DND-41 (cell line): ENCODE measurements at regions not wholly inside any gene's neighbourhood (a gene's known extent, or its start where the extent isn't known, plus 50 kb on each side); places are given as distances from the start of the nearest gene placed in this dataset.

Experiments used
- ATAC-seq: fragments of 200-7000 bp; cut with Tn5 transposase; 3 replicates; pipeline ENCODE4 v1.9.1; 2021; ENCODE audit warnings: low read depth; ENCODE audit not compliant: insufficient read depth
- DNase-seq: peaks from one replicate; pipeline ENCODE4 v3.0.0-alpha.2; 2020
- H2AFZ ChIP-seq: 2 replicates; pipeline ENCODE4 v1.6.0; 2012; ENCODE audit warnings: low read depth, low read length
- H3K27ac ChIP-seq: 2 replicates; pipeline ENCODE4 v1.5.1; 2012; ENCODE audit warnings: low read length, inconsistent platforms
- H3K27me3 ChIP-seq: fragments of 200-600 bp; sonication (generic); 2 replicates; pipeline ENCODE4 v1.6.0; 2012; ENCODE audit warnings: low read length, mild to moderate bottlenecking, inconsistent platforms; ENCODE audit not compliant: insufficient read depth, poor library complexity
- H3K36me3 ChIP-seq: 2 replicates; pipeline ENCODE4 v1.5.1; 2012; ENCODE audit warnings: low read length, inconsistent platforms; ENCODE audit not compliant: insufficient read depth
- H3K4me1 ChIP-seq: 2 replicates; pipeline ENCODE4 v1.5.1; 2012; ENCODE audit warnings: mild to moderate bottlenecking, low read length; ENCODE audit not compliant: insufficient read depth
- H3K4me2 ChIP-seq: 2 replicates; pipeline ENCODE4 v1.6.0; 2012; ENCODE audit warnings: mild to moderate bottlenecking, moderate library complexity, low read length, inconsistent platforms; ENCODE audit not compliant: insufficient read depth
- H3K4me3 ChIP-seq, 2 experiments: fragments of 200-600 bp in 1 of 2; shearing (Covaris generic) in 1 of 2; 2 replicates each; pipeline ENCODE4 v1.5.1; 2012 to 2016; ENCODE audit warnings: inconsistent platforms in 2 of 2, low read length in 2 of 2, mild to moderate bottlenecking in 2 of 2, low read depth in 1 of 2, moderate library complexity in 1 of 2
- H3K79me2 ChIP-seq: 2 replicates; pipeline ENCODE4 v1.6.0; 2012; ENCODE audit warnings: low read length, inconsistent platforms; ENCODE audit not compliant: insufficient read depth
- H3K9ac ChIP-seq: 2 replicates; pipeline ENCODE4 v1.6.0; 2012; ENCODE audit warnings: low read depth, mild to moderate bottlenecking, inconsistent platforms, low read length, moderate library complexity
- H3K9me3 ChIP-seq: 2 replicates; pipeline ENCODE4 v1.5.1; 2012; ENCODE audit warnings: low read length, moderate library complexity, mild to moderate bottlenecking, inconsistent platforms; ENCODE audit not compliant: insufficient read depth, severe bottlenecking
- H4K20me1 ChIP-seq: 2 replicates; pipeline ENCODE4 v1.6.0; 2012; ENCODE audit warnings: low read length; ENCODE audit not compliant: insufficient read depth
- CTCF ChIP-seq: IDR thresholded peaks from 2 replicates; pipeline ENCODE4 v1.5.1; 2012; ENCODE audit warnings: borderline replicate concordance, low read length, moderate library complexity, mild to moderate bottlenecking; ENCODE audit not compliant: poor library complexity, severe bottlenecking; ENCODE audit errors: extremely low read depth
- EZH2 ChIP-seq: IDR thresholded peaks from 3 replicates; pipeline ENCODE4 v1.6.1; 2012; ENCODE audit warnings: borderline replicate concordance, low read depth, mild to moderate bottlenecking, moderate library complexity, low read length, inconsistent platforms; ENCODE audit not compliant: severe bottlenecking

GRCh38 chr15:31256378-31257265 lies 70.0 kb upstream of the KLF13 start:
- Histone ChIP-seq H3K79me2 (no peaks in the 10 kb centered on the region), H3K27ac (peak overlapping the region; percentile 37; the same call in 1 of the 2 replicates), H3K36me3 (no peaks in the 10 kb centered on the region), H3K27me3 (no peaks in the 10 kb centered on the region), H3K4me1 (peaks cover 5% of the 10 kb centered on the region; the same call in 1 of the 2 replicates), H3K4me3 (no peak overlapping the region), H3K4me2 (no peak overlapping the region), H3K9ac (no peak overlapping the region), H2AFZ (no peak overlapping the region), H3K9me3 (no peaks in the 10 kb centered on the region), H4K20me1 (no peaks in the 10 kb centered on the region)
- TF ChIP-seq EZH2 (no peak), CTCF (no peak)
- ATAC-seq, result peak; percentile 49; the same call in 1 of the 3 replicates
- DNase-seq, result no peak

DNA sequence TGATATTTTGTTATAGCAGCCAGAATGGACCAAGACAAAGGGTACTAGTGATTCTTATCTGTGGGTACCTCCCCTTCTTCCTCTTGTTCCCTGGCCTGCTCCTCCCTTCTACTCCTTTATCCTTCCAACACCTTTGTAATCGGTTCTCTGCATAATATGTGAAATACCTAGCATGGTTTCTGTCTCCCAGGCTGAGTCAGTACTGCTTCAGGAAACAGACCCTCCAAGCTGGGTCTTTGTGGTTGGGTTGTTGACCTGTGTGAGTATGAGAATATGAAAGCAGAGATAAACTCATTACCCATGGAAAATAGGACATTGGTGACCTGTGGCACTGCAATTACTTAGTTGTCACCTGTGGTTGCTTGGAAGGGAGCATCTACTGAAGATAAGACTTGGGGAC lies 69.3 kb upstream of the KLF13 start:
- Histone ChIP-seq H3K27me3 (no peaks in the 10 kb centered on the region), H2AFZ (no peak overlapping the region), H3K36me3 (no peaks in the 10 kb centered on the region), H3K4me2 (no peak overlapping the region), H3K9ac (no peak overlapping the region), H3K4me1 (peaks cover 5% of the 10 kb centered on the region; the same call in 1 of the 2 replicates), H3K79me2 (no peaks in the 10 kb centered on the region), H3K4me3 (no peak overlapping the region), H4K20me1 (no peaks in the 10 kb centered on the region), H3K27ac (0 out of 2 replicates have a peak overlapping the region, but pooled peaks have one; percentile 37), H3K9me3 (no peaks in the 10 kb centered on the region)
- no peak for DNase-seq
- ATAC-seq, result peak; percentile 45; the same call in 1 of the 3 replicates
- TF ChIP-seq EZH2, result no peak
- no peak for TF ChIP-seq CTCF

DNA sequence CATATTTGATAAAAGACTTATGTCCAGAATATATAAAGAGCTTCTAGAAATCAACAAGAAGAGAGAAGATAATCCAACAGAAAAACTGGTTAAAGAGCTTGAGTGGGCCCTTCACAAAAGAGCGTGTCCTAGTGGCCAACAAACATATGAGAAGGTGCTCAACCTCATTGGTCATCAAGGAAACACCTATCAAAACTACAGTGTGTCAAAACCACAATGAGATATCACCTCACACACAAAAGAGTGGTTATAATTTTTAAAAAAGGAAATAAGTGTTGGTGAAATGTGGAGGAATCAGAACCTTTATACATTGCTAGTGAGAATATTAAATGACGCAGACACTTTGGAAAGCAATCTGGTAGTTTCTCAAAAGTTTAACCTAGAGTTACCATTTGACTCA lies 68.4 kb upstream of the KLF13 start:
- ATAC-seq, result no peak
- TF ChIP-seq CTCF (no peak), EZH2 (no peak)
- Histone ChIP-seq H3K4me1 (peaks cover 5% of the 10 kb centered on the region; the same call in 1 of the 2 replicates), H4K20me1 (no peaks in the 10 kb centered on the region), H3K27ac (no peak overlapping the region), H3K9ac (no peak overlapping the region), H3K9me3 (no peaks in the 10 kb centered on the region), H3K4me2 (no peak overlapping the region), H2AFZ (no peak overlapping the region), H3K27me3 (no peaks in the 10 kb centered on the region), H3K4me3 (no peak overlapping the region), H3K36me3 (no peaks in the 10 kb centered on the region), H3K79me2 (no peaks in the 10 kb centered on the region)
- DNase-seq, result no peak
